ENCODE measurements at regions not wholly inside any gene's neighbourhood (a gene's known extent, or its start where the extent isn't known, plus 50 kb on each side); places are given as distances from the start of the nearest gene placed in this dataset.

DNA sequence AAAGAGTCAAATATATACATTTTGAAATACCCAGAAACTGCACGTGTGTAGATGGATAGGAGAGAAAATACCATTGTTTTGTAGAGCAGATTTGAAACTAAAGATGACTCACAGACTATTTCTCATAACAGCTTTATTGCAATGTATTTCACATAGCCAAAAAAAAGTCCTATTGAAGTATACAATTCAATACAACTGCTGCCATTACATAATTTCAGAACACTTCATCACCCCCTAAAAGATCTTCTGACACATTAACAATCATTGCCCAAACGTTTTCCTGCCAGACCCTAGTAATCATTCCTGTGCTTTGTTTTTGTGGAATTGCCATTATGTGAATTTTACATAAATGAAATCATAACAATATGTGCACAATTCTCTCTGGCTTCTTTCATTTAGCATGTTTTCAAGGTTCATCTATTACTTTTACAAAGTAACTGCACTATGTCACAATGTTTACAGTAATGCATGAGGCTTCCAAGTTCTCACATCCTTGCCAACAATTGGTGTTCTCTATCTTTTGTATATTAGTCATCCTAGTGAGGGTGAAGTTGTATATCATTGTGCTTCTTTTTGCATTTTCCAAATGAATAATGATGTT, 378.6 kb upstream of the CWC22 start:
- TF ChIP-seq CTCF (IDR thresholded peaks at IDR 0.05) = no peak
- no peak for TF ChIP-seq POLR2A (IDR thresholded peaks at IDR 0.05)

Measured in lower leg skin (tissue), 3 donors.